CD4-positive, alpha-beta T cell (primary cell): ENCODE measurements at regions not wholly inside any gene's neighbourhood (a gene's known extent, or its start where the extent isn't known, plus 50 kb on each side); places are given as distances from the start of the nearest gene placed in this dataset.
"Not testable (repeated sequence)": the region's sequence is repeated elsewhere in the genome, so short reads cannot be mapped to it uniquely, and the experiment has no call there.

ENCODE experiments used
- ATAC-seq: fragments of 200-7000 bp; cut with Tn5 transposase; one replicate; pipeline ENCODE4 v1.10.0; 2022; ENCODE audit warnings: mild to moderate bottlenecking; ENCODE audit not compliant: poor library complexity
- CTCF ChIA-PET: fragments of 350-600 bp; sonication (Branson Sonifier 250); formaldehyde crosslinking; loops from one replicate; lab custom pipeline; 2021; ENCODE audit warnings: antibody characterized with exemption, inconsistent platforms; lab: Charles Lee
- POLR2A ChIA-PET: fragments of 350-600 bp; sonication (Branson Sonifier 250); formaldehyde crosslinking; loops from one replicate; lab custom pipeline; 2021; ENCODE audit warnings: antibody characterized with exemption, inconsistent platforms; lab: Charles Lee
- DNase-seq, 14 experiments: peaks; one replicate each; pipeline ENCODE4 v3.0.0-alpha.2; 2013 to 2020; ENCODE audit warnings: mixed read lengths in 2 of 14
- H3K27ac ChIP-seq, 2 donors: one replicate each; pipeline versions ENCODE4 v1.5.1 to v1.7.0; 2013; ENCODE audit warnings: low read length in 2 of 2, low read depth in 1 of 2, mild to moderate bottlenecking in 1 of 2
- H3K27me3 ChIP-seq, 2 experiments: 1 replicate in 1 of 2; 2 replicates in 1 of 2; pipeline versions ENCODE4 v1.6.1 to v1.7.0; 2013; ENCODE audit warnings: low read length in 2 of 2, control low read depth in 1 of 2, mild to moderate bottlenecking in 1 of 2, moderate library complexity in 1 of 2; ENCODE audit not compliant: insufficient read depth in 2 of 2, control insufficient read depth in 1 of 2
- H3K36me3 ChIP-seq: one replicate; pipeline ENCODE4 v1.6.1; 2013; ENCODE audit warnings: low read length, control low read depth; ENCODE audit not compliant: insufficient read depth
- H3K4me1 ChIP-seq: one replicate; pipeline ENCODE4 v1.6.1; 2013; ENCODE audit warnings: low read length, control low read depth; ENCODE audit not compliant: insufficient read depth
- H3K4me3 ChIP-seq: one replicate; pipeline ENCODE4 v1.5.1; 2013; ENCODE audit warnings: mild to moderate bottlenecking, low read length, moderate library complexity
- H3K9me3 ChIP-seq, 2 experiments: 1 replicate in 1 of 2; 2 replicates in 1 of 2; pipeline versions ENCODE4 v1.6.1 to v1.7.0; 2013; ENCODE audit warnings: low read length in 2 of 2, mild to moderate bottlenecking in 2 of 2, control low read depth in 1 of 2, moderate library complexity in 1 of 2; ENCODE audit not compliant: control insufficient read depth in 1 of 2, insufficient read depth in 1 of 2
- H3K27ac Mint-ChIP-seq: one replicate; pipeline ENCODE4 v1.8.0; 2020; ENCODE audit warnings: mixed read lengths
- H3K27me3 Mint-ChIP-seq: one replicate; pipeline ENCODE4 v1.8.0; 2021; ENCODE audit warnings: mixed read lengths
- H3K36me3 Mint-ChIP-seq: one replicate; pipeline ENCODE4 v1.8.0; 2021; ENCODE audit warnings: low read depth, mixed read lengths
- H3K4me1 Mint-ChIP-seq: one replicate; pipeline ENCODE4 v1.8.0; 2021; ENCODE audit warnings: low read depth, mixed read lengths
- H3K4me3 Mint-ChIP-seq: one replicate; pipeline ENCODE4 v1.8.0; 2020; ENCODE audit warnings: mild to moderate bottlenecking, mixed read lengths
- H3K9me3 Mint-ChIP-seq: one replicate; pipeline ENCODE4 v1.8.0; 2020; ENCODE audit warnings: mixed read lengths
- intact Hi-C, 2 experiments: fragments of 100-400 bp; cut with DNase I in 1 of 2; cut with micrococcal nuclease in 1 of 2; formaldehyde crosslinking; loops; one replicate each; pipeline versions ENCODE4 v1.15.1 to v1.9.0; 2023 to 2025; cut with DNase I, micrococcal nuclease
- TF ChIP-seq, protein P1 (sequence below): fragments of 200-600 bp; IDR thresholded peaks from one replicate; pipeline ENCODE4 v1.8.0; 2022; ENCODE audit warnings: antibody characterized with exemption, mild to moderate bottlenecking

DNA sequence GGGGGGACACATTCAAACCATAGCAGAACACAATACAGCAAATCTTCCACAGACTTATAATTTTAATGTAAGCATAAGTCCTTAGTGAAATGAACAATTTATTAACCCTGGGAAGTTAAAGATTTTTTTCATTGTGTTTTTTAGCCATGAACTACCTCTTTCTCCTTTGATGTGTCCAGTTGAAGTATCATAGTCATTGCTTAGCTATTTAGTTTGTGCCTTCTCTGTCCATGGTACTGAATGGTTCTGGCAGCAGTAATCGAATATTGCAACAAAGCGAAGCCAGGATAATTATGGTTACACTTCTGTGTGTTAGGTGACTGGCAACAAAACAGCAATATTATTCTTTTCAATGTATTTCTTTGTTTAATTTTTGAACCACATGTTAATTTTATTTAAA is 403.0 kb upstream of the ONECUT1 start:
- Histone ChIP-seq H3K27me3 (no peaks in the 10 kb centered on the region), H3K4me3 (no peak overlapping the region), H3K4me1 (no peaks in the 10 kb centered on the region), H3K9me3 (peaks cover 0 to 4% of the 10 kb centered on the region in 2 experiments), H3K27ac (no peak overlapping the region), H3K36me3 (no peaks in the 10 kb centered on the region)
- H3K4me1 Mint-ChIP-seq: no peaks in the 10 kb centered on the region
- H3K9me3 Mint-ChIP-seq: peaks cover 8% of the 10 kb centered on the region
- CTCF ChIA-PET: no interaction called here
- H3K27ac Mint-ChIP-seq: no peak overlapping the region
- H3K4me3 Mint-ChIP-seq: no peak overlapping the region
- POLR2A ChIA-PET: no interaction called here
- TF ChIP-seq, protein P1, sequence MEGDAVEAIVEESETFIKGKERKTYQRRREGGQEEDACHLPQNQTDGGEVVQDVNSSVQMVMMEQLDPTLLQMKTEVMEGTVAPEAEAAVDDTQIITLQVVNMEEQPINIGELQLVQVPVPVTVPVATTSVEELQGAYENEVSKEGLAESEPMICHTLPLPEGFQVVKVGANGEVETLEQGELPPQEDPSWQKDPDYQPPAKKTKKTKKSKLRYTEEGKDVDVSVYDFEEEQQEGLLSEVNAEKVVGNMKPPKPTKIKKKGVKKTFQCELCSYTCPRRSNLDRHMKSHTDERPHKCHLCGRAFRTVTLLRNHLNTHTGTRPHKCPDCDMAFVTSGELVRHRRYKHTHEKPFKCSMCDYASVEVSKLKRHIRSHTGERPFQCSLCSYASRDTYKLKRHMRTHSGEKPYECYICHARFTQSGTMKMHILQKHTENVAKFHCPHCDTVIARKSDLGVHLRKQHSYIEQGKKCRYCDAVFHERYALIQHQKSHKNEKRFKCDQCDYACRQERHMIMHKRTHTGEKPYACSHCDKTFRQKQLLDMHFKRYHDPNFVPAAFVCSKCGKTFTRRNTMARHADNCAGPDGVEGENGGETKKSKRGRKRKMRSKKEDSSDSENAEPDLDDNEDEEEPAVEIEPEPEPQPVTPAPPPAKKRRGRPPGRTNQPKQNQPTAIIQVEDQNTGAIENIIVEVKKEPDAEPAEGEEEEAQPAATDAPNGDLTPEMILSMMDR: no peak
- H3K36me3 Mint-ChIP-seq: no peaks in the 10 kb centered on the region
- intact Hi-C loops: no loop called here
- ATAC-seq: no peak
- DNase-seq: no peak
- H3K27me3 Mint-ChIP-seq: peaks cover 12% of the 10 kb centered on the region

DNA sequence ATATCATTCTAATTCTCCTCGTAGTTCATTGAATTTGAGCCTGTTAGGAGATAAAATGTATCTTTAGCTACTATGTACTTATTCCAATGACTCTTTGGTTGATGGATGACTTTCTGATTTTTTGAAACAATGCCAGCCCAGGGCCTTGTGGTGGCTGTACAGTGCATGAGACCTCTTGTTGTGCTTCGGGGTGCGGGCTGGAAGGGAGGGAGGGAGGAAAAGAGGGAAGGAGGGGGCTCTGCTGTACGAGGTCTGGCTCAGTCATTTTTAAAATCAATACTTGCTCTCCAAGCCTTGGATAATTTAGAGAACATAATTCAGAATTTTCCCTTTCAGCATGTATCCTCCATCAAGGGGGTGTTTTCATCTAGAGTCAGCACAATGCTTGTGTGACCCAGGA is 399.7 kb upstream of the ONECUT1 start:
- no peak overlapping the region for H3K27ac Mint-ChIP-seq
- H3K4me3 ChIP-seq: no peak overlapping the region

DNA sequence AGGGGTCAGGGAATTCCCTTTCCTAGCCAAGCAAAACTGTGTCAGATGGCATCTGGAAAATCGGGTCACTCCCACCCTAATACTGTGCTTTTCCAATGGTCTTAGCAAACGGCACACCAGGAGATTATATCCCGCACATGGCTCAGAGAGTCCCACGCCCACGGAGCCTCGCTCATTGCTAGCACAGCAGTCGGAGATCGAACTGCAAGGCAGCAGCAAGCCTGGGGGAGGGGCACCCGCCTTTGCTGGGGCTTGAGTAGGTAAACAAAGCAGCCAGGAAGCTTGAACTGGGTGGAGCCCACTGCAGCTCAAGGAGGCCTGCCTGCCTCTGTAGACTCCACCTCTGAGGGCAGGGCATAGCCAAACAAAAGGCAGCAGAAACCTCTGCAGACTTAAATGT is 393.3 kb upstream of the ONECUT1 start:
- intact Hi-C loops, H3K4me3 Mint-ChIP-seq, CTCF ChIA-PET, H3K4me1 ChIP-seq, ATAC-seq, H3K4me1 Mint-ChIP-seq, H3K36me3 Mint-ChIP-seq, H3K27me3 ChIP-seq, DNase-seq, H3K27ac Mint-ChIP-seq, H3K27ac ChIP-seq, H3K36me3 ChIP-seq, H3K9me3 ChIP-seq, H3K4me3 ChIP-seq, H3K9me3 Mint-ChIP-seq, H3K27me3 Mint-ChIP-seq, POLR2A ChIA-PET: not testable (repeated sequence)

More for the DNA sequence above, 399.7 kb upstream of the ONECUT1 start:
- TF ChIP-seq, protein P1: no peak
- Histone ChIP-seq H3K36me3 (no peaks in the 10 kb centered on the region), H3K27ac (no peak overlapping the region), H3K9me3 (no peaks in the 10 kb centered on the region), H3K27me3 (no peaks in the 10 kb centered on the region), H3K4me1 (no peaks in the 10 kb centered on the region)
- DNase-seq: no peak
- no peaks in the 10 kb centered on the region for H3K4me1 Mint-ChIP-seq
- no peaks in the 10 kb centered on the region for H3K36me3 Mint-ChIP-seq
- ATAC-seq: no peak
- H3K4me3 Mint-ChIP-seq: no peak overlapping the region
- peaks cover 8% of the 10 kb centered on the region for H3K9me3 Mint-ChIP-seq
- intact Hi-C loops: no loop called here
- CTCF ChIA-PET: no interaction called here
- H3K27me3 Mint-ChIP-seq: no peaks in the 10 kb centered on the region
- POLR2A ChIA-PET: no interaction called here

DNA sequence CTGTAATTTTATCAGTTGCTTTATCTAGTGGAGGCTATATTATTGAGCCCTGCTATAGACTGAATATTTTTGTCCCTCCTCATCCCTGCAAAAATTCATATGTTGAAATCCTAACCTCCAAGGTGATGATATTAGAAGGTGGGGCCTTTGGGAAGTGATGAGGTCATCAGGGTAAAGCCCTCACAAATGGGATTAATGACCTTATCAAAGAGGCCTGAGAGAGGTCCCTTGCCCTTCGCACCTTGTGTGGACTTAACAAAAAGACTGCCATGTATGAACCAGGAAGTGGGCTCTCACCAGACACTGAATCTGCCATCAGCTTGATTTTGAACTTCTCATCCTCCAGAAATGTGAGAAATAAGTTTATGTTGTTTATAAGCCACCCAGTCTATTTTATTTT is 381.4 kb upstream of the ONECUT1 start:
- DNase-seq (no peak), ATAC-seq (no peak)
- Histone ChIP-seq H3K4me1 (no peaks in the 10 kb centered on the region), H3K27me3 (no peaks in the 10 kb centered on the region), H3K27ac (no peak overlapping the region), H3K36me3 (no peaks in the 10 kb centered on the region), H3K9me3 (no peaks in the 10 kb centered on the region), H3K4me3 (no peak overlapping the region)
- Mint-ChIP-seq H3K4me1 (no peaks in the 10 kb centered on the region), H3K27me3 (peaks cover 16% of the 10 kb centered on the region), H3K27ac (no peak overlapping the region), H3K9me3 (no peaks in the 10 kb centered on the region), H3K4me3 (no peak overlapping the region), H3K36me3 (no peaks in the 10 kb centered on the region)
- TF ChIP-seq, protein P1: no peak
- intact Hi-C loops: no loop called here
- CTCF ChIA-PET: no interaction called here
- POLR2A ChIA-PET: no interaction called here
